ENCODE measurements at regions not wholly inside any gene's neighbourhood (a gene's known extent, or its start where the extent isn't known, plus 50 kb on each side); places are given as distances from the start of the nearest gene placed in this dataset.
A peak's percentile ranks its signal among the peaks of the same experiment; 100 is the strongest.
"Not testable (repeated sequence)": the region's sequence is repeated elsewhere in the genome, so short reads cannot be mapped to it uniquely, and the experiment has no call there.

DNA sequence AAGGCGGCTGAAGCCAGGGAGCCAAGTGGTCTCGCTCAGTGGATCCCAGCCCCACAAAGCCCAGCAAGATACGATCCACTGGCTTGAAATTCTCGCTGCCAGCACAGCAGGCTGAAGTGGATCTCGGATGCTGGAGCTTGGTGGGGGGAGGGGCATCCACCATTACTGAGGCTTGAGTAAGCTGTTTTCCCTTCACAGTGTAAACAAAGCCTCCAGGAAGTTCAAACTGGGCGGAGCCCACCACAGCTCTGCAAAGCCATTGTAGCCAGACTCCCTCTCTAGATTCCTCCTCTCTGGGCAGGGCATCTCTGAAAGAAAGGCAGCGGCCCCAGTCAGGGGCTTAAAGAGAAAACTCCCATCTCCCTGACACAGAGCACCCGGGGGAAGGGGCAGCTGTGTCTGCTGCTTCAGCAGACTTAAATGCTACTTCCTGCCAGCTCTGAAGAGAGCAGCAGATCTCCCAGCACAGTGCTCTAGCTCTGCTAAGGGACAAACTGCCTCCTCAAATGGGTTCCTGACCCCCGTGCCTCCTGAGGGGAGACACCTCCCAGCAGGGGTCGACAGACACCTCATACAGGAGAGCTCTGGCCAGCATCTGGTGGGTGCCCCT lies 330.0 kb upstream of the TMEFF2 start (continued):
- TF ChIP-seq, protein P1, sequence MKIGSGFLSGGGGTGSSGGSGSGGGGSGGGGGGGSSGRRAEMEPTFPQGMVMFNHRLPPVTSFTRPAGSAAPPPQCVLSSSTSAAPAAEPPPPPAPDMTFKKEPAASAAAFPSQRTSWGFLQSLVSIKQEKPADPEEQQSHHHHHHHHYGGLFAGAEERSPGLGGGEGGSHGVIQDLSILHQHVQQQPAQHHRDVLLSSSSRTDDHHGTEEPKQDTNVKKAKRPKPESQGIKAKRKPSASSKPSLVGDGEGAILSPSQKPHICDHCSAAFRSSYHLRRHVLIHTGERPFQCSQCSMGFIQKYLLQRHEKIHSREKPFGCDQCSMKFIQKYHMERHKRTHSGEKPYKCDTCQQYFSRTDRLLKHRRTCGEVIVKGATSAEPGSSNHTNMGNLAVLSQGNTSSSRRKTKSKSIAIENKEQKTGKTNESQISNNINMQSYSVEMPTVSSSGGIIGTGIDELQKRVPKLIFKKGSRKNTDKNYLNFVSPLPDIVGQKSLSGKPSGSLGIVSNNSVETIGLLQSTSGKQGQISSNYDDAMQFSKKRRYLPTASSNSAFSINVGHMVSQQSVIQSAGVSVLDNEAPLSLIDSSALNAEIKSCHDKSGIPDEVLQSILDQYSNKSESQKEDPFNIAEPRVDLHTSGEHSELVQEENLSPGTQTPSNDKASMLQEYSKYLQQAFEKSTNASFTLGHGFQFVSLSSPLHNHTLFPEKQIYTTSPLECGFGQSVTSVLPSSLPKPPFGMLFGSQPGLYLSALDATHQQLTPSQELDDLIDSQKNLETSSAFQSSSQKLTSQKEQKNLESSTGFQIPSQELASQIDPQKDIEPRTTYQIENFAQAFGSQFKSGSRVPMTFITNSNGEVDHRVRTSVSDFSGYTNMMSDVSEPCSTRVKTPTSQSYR (CRISPR knock-in tag; IDR thresholded peaks at IDR 0.05; ENCODE audit: borderline replicate concordance), result peak; percentile 88
- TF ChIP-seq SOX13, SOX6 (IDR thresholded peaks at IDR 0.05): not testable (repeated sequence)
- TF ChIP-seq SOX13 (CRISPR knock-in tag; conservative IDR thresholded peaks at IDR 0.05 in 1 of 2, IDR thresholded peaks at IDR 0.05 in 1 of 2) (peak in 1 of 2 experiments; percentile 24; a peak in 1 of 4 replicates), ELF1 (CRISPR knock-in tag; IDR thresholded peaks at IDR 0.05) (peak; percentile 44; the same call in 1 of the 2 replicates), SOX6 (CRISPR knock-in tag; IDR thresholded peaks at IDR 0.05) (peak; percentile 27; the same call in 1 of the 2 replicates), ELF3 (CRISPR knock-in tag; IDR thresholded peaks at IDR 0.05) (peak; percentile 56), FOXA3 (CRISPR knock-in tag; IDR thresholded peaks at IDR 0.05) (peak; percentile 78)

- H3K27me3 ChIP-seq (ENCODE audit: control insufficient read depth in 1 of 2, insufficient read depth in 2 of 2, low read length in 2 of 2); H2AFZ ChIP-seq (ENCODE audit: low read length); H3K27ac ChIP-seq (ENCODE audit: extremely low read length, insufficient read depth, low read length); H3K4me3 ChIP-seq (replicated peaks in 1 of 3; ENCODE audit: insufficient read depth in 1 of 3, low read depth in 2 of 3, low read length in 3 of 3); H3K79me2 ChIP-seq (ENCODE audit: insufficient read depth, low read length); POLR2A ChIA-PET; CTCF ChIA-PET (ENCODE audit: low intra/inter-chr PET ratio, low total read pairs); BruUV-seq (replicated peaks); H4K20me1 ChIP-seq (ENCODE audit: insufficient read depth, low read length); FAIRE-seq; H3K4me1 ChIP-seq (ENCODE audit: insufficient read depth, low read length); in situ Hi-C loops (cut with HindIII; ENCODE audit: extremely low pct_ligation_motif_present, low pct_unique_long_range_greater_than_20kb); H3K9me3 ChIP-seq (ENCODE audit: low read length); H3K36me3 ChIP-seq (replicated peaks in 1 of 2; ENCODE audit: control insufficient read depth in 1 of 2, insufficient read depth in 2 of 2, low read length in 2 of 2); DNase-seq (ENCODE audit: low spot score); H3K9ac ChIP-seq (ENCODE audit: insufficient read depth, low read depth, low read length); intact Hi-C loops (cut with micrococcal nuclease; ENCODE audit: unreplicated experiment): not testable (repeated sequence)
- peak overlapping the region; percentile 25; the same call in 1 of the 2 replicates for H3K4me2 ChIP-seq (ENCODE audit: low read depth, low read length)
- 0% methylated on average over 2 of the region's 3 CpGs for WGBS (ENCODE audit: low lambda C conversion rate)
- peak; percentile 57 for ATAC-seq
Measured at GRCh38 chr2:192524214-192524613, 329.5 kb upstream of the TMEFF2 start.
